ENCODE measurements at regions not wholly inside any gene's neighbourhood (a gene's known extent, or its start where the extent isn't known, plus 50 kb on each side); places are given as distances from the start of the nearest gene placed in this dataset.

DNA sequence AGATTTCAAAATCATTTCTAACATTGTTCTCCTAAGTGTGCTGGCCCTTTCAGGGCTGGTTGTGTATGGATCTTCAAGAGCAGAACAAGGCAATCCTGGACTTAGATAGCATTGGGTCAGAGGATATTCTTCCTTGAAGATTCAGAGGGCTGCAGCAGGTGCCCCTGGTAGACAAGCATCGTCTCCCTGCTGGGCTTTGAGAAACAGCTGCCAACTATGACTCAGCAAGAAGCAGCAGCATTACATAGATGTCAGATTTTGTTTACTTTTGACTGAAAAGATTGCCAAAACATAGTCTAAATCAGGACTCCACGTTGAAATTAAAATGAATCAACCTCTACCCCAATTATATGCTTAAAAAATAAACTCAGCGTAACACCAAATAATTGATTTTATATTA lies 618.8 kb downstream of the SOCS6 start:
- no peak for TF ChIP-seq POLR2A (IDR thresholded peaks at IDR 0.05)
- TF ChIP-seq CTCF (IDR thresholded peaks at IDR 0.05), result no peak
- TF ChIP-seq EP300 (IDR thresholded peaks at IDR 0.05), result no peak

All from tibial nerve (tissue), 4 donors.